Chondrocyte (in vitro differentiated cells): ENCODE measurements at regions not wholly inside any gene's neighbourhood (a gene's known extent, or its start where the extent isn't known, plus 50 kb on each side); places are given as distances from the start of the nearest gene placed in this dataset.

Source experiments
- DNase-seq: peaks from one replicate; pipeline ENCODE4 v3.0.0; 2021; ENCODE audit warnings: mixed read lengths, low spot score
- H3K27ac Mint-ChIP-seq: one replicate; pipeline ENCODE4 v1.8.0; 2021; ENCODE audit warnings: mild to moderate bottlenecking, moderate library complexity, mixed read lengths; ENCODE audit not compliant: unreplicated experiment
- H3K27me3 Mint-ChIP-seq: 2 replicates; pipeline ENCODE4 v1.8.0; 2021; ENCODE audit warnings: low read depth, mixed read lengths
- H3K36me3 Mint-ChIP-seq: 2 replicates; pipeline ENCODE4 v1.8.0; 2021; ENCODE audit warnings: low read depth, mixed read lengths
- H3K4me1 Mint-ChIP-seq: 2 replicates; pipeline ENCODE4 v1.8.0; 2021; ENCODE audit warnings: low read depth, mild to moderate bottlenecking, mixed read lengths
- H3K4me3 Mint-ChIP-seq: one replicate; pipeline ENCODE4 v1.8.0; 2021; ENCODE audit warnings: mild to moderate bottlenecking, moderate library complexity, mixed read lengths; ENCODE audit not compliant: unreplicated experiment
- H3K9me3 Mint-ChIP-seq: 2 replicates; pipeline ENCODE4 v1.8.0; 2021; ENCODE audit warnings: low read depth, mixed read lengths
- TF ChIP-seq, protein P1 (sequence below): fragments of 200-600 bp; sonication (generic); IDR thresholded peaks from 2 replicates; pipeline ENCODE4 v1.5.0; 2021; ENCODE audit warnings: antibody characterized with exemption, mild to moderate bottlenecking, moderate library complexity

DNA sequence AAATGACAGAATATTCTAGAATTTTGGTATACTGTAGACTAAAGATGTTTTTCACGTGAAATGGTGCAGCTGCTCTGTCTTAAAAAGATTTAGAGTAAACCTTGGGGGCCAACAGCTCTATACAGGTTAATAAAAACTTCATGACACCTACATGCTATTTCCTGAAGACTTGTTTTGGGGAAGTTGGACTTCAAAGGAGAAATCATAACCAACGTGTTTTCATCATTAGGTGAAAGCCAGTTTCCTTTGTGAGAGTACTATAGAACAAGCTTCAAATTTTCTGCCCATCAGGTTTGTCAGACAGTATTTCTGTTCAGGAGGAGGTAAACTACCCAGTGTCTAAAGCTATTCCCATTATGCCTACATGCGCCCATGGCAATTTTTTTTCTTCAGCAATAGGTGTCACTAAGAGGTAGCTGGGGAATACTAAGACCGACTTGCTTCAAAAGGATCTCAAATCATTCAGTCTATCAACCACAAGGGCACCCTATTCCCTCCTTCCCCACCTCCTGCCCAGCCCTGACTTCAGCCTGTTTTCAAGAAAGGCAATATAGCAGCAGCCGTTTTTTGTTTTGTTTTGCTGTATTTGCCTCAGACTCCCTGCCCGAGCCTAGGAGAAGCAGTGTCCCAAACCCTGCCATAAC lies 237.3 kb upstream of the SP8 start:
- Mint-ChIP-seq H3K4me3 (no peak overlapping the region), H3K36me3 (no peaks in the 10 kb centered on the region), H3K9me3 (no peaks in the 10 kb centered on the region), H3K27ac (no peak overlapping the region), H3K4me1 (no peaks in the 10 kb centered on the region), H3K27me3 (peaks cover 2% of the 10 kb centered on the region)
- TF ChIP-seq, protein P1, sequence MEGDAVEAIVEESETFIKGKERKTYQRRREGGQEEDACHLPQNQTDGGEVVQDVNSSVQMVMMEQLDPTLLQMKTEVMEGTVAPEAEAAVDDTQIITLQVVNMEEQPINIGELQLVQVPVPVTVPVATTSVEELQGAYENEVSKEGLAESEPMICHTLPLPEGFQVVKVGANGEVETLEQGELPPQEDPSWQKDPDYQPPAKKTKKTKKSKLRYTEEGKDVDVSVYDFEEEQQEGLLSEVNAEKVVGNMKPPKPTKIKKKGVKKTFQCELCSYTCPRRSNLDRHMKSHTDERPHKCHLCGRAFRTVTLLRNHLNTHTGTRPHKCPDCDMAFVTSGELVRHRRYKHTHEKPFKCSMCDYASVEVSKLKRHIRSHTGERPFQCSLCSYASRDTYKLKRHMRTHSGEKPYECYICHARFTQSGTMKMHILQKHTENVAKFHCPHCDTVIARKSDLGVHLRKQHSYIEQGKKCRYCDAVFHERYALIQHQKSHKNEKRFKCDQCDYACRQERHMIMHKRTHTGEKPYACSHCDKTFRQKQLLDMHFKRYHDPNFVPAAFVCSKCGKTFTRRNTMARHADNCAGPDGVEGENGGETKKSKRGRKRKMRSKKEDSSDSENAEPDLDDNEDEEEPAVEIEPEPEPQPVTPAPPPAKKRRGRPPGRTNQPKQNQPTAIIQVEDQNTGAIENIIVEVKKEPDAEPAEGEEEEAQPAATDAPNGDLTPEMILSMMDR = no peak
- DNase-seq = no peak

DNA sequence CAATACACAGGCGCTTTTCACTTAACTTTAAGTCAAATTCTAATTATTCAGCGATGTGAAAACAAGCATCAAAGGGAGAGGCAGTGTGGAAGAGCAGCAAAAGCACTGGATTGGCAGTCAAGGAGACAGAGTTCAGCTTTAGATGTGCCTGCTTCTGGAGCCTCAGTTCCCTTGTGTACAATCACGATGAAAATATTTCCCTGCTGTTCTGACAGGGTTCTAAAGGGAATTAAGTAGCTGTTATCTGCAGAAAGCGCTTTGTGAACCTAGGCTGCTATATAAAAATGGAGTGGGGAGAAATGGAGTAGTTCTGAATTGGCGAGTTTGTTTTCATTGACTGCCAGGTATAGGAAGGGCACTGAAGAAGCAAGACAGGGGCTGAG lies 237.8 kb upstream of the SP8 start:
- H3K9me3 Mint-ChIP-seq = no peaks in the 10 kb centered on the region
- no peak overlapping the region for H3K4me3 Mint-ChIP-seq
- no peak overlapping the region for H3K27ac Mint-ChIP-seq
- DNase-seq = no peak
- peaks cover 5% of the 10 kb centered on the region for H3K27me3 Mint-ChIP-seq
- no peaks in the 10 kb centered on the region for H3K36me3 Mint-ChIP-seq
- H3K4me1 Mint-ChIP-seq = no peaks in the 10 kb centered on the region
- TF ChIP-seq, protein P1 = no peak

DNA sequence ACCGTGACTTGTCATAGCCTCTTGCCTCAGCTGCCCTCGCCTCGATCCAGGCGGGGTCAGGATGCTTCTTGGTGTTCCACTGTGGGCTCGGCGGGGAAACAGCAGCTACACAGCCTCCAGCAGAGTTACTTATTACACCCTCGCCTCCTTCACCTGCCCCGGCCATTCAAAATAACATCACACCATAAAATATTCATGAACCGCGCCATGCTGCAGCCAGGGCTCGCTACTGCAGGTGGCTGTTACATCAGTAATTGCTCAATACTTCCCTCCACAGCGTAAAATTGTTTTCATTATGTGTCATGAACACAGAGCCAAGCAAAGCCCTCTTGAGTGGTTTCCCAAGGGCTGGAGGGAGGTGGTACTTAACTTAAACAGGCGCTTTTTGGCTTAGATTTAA lies 241.5 kb upstream of the SP8 start:
- TF ChIP-seq, protein P1 = no peak
- DNase-seq = no peak

DNA sequence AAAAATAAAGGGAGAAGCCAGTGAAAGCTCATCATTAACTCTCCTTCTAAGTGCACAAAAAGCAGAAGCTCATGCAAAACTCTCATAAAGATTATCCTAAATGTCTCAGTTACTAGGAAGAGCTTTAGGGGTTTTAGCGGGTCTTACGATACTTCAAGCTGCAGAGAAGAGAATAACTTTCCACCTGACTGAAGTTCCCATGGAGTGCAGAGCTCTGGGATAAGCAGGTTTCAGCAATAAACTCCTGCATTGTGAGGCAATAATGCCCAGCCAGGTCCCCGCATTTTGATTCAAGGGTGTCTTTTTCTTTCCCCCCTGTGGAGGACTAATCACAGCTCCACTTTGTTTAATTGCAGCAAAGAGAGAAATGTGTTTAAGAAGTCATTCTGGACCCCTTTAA lies 241.9 kb upstream of the SP8 start:
- Mint-ChIP-seq H3K4me3 (no peak overlapping the region), H3K36me3 (no peaks in the 10 kb centered on the region), H3K9me3 (no peaks in the 10 kb centered on the region), H3K27me3 (peaks cover 5% of the 10 kb centered on the region), H3K4me1 (no peaks in the 10 kb centered on the region), H3K27ac (no peak overlapping the region)
- TF ChIP-seq, protein P1 = no peak
- DNase-seq = no peak

More for the DNA sequence above, 241.5 kb upstream of the SP8 start:
- no peaks in the 10 kb centered on the region for H3K4me1 Mint-ChIP-seq
- no peaks in the 10 kb centered on the region for H3K9me3 Mint-ChIP-seq
- H3K27ac Mint-ChIP-seq = no peak overlapping the region
- H3K27me3 Mint-ChIP-seq = peaks cover 5% of the 10 kb centered on the region
- H3K36me3 Mint-ChIP-seq = no peaks in the 10 kb centered on the region
- H3K4me3 Mint-ChIP-seq = no peak overlapping the region

DNA sequence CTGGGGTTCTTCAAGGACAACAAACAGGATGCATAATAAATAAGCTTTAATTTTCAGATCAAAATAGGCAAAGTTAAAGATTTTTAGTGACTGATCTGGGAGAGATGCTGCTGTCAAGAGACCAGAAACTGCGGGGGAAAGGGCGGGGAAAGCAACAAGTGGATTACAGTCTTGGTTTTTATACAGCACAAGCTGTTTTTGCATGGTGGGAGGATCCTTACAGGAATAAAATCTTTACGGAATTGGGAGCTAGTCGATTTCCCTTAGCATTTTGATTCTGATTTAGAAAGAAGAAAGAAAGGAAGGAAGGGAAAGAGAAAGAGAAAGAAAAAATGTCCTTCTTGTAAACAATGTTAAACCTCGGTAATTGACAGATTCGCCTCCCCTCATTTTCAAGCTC lies 242.3 kb upstream of the SP8 start:
- peaks cover 5% of the 10 kb centered on the region for H3K27me3 Mint-ChIP-seq

More for the DNA sequence above, 242.3 kb upstream of the SP8 start:
- Mint-ChIP-seq H3K9me3 (no peaks in the 10 kb centered on the region), H3K36me3 (no peaks in the 10 kb centered on the region), H3K4me3 (no peak overlapping the region), H3K27ac (no peak overlapping the region), H3K4me1 (no peaks in the 10 kb centered on the region)
- DNase-seq = no peak
- TF ChIP-seq, protein P1 = no peak
